ENCODE measurements at regions not wholly inside any gene's neighbourhood (a gene's known extent, or its start where the extent isn't known, plus 50 kb on each side); places are given as distances from the start of the nearest gene placed in this dataset.
A peak's percentile ranks its signal among the peaks of the same experiment; 100 is the strongest.

- no peak overlapping the region for H2BK5ac ChIP-seq (ENCODE audit: low read depth, low read length)
- WGBS, 2 experiments (ENCODE audit: extremely low coverage in 1 of 2, insufficient coverage in 1 of 2, insufficient read length in 1 of 2, insufficient replicate concordance in 2 of 2, low coverage in 1 of 2, low lambda C conversion rate in 2 of 2, missing lambda C conversion rate in 1 of 2): 71% methylated on average over 7 of the region's 19 CpGs; no CpG with 5 or more reads in 1 of the 2 experiments
- H3K4me1 ChIP-seq (replicated peaks in 1 of 4; ENCODE audit: control insufficient read depth in 3 of 4, insufficient read depth in 4 of 4, low read length in 3 of 4): no peaks in the 10 kb centered on the region
- H4K5ac ChIP-seq (ENCODE audit: insufficient read length, low read depth, low read length): no peak overlapping the region
- no peak overlapping the region for H3K14ac ChIP-seq (ENCODE audit: insufficient read length)
- H3K9me3 ChIP-seq (ENCODE audit: insufficient read depth in 2 of 2, low read depth in 1 of 2, low read length in 1 of 2): peaks cover 15 to 43% of the 10 kb centered on the region in 2 experiments
- ChIA-PET POLR2A (ENCODE audit: partially characterized antibody) (no interaction called here), CTCF (ENCODE audit: partially characterized antibody) (no interaction called here)
- no peaks in the 10 kb centered on the region for H3K23me2 ChIP-seq (ENCODE audit: low read depth, low read length)
- H3K79me2 ChIP-seq (ENCODE audit: control insufficient read depth in 1 of 2, insufficient read depth in 2 of 2, low read length in 2 of 2): no peaks in the 10 kb centered on the region
- DNase-seq (ENCODE audit: low read depth in 1 of 2, low spot score in 2 of 2): no peak
- H3K9ac ChIP-seq (replicated peaks in 1 of 4; ENCODE audit: extremely low read depth in 1 of 4, low read depth in 3 of 4, low read length in 3 of 4): no peak overlapping the region
- no peak overlapping the region for H2AK5ac ChIP-seq (ENCODE audit: low read depth, low read length)
- no peak overlapping the region for H3K23ac ChIP-seq (ENCODE audit: insufficient read length)
- H4K20me1 ChIP-seq (replicated peaks in 1 of 2; ENCODE audit: control insufficient read depth in 1 of 2, insufficient read depth in 2 of 2, low read length in 2 of 2): no peaks in the 10 kb centered on the region
- no peak overlapping the region for H3K18ac ChIP-seq (ENCODE audit: extremely low read depth, low read length)
- H3K4me2 ChIP-seq (ENCODE audit: insufficient read depth in 1 of 2, low read depth in 2 of 2, low read length in 2 of 2): no peak overlapping the region
- H2BK120ac ChIP-seq (replicated peaks; ENCODE audit: low read depth, low read length): no peak overlapping the region
- no peak overlapping the region for H2BK20ac ChIP-seq (ENCODE audit: low read length)
- H2BK12ac ChIP-seq (ENCODE audit: low read depth, low read length): no peak overlapping the region
- no peak for FAIRE-seq
- no peak overlapping the region for H3K4me3 ChIP-seq (ENCODE audit: extremely low read depth in 1 of 4, insufficient read depth in 2 of 4, low read depth in 3 of 4, low read length in 4 of 4)
- no peak overlapping the region for H2AFZ ChIP-seq (ENCODE audit: low read length)
- no peaks in the 10 kb centered on the region for H3K36me3 ChIP-seq (ENCODE audit: control insufficient read depth in 2 of 4, insufficient read depth in 4 of 4, low read length in 3 of 4)
- H3K4ac ChIP-seq (replicated peaks; ENCODE audit: insufficient read length, low read depth, low read length): no peak overlapping the region
- no peak for TF ChIP-seq ATF3 (IDR thresholded peaks at IDR 0.05; ENCODE audit: insufficient read depth, low read depth, low read length)
- TF ChIP-seq CTCF (IDR thresholded peaks at IDR 0.05; ENCODE audit: control extremely low read depth in 1 of 3, insufficient read depth in 1 of 3, low read depth in 1 of 3, low read length in 3 of 3): peak in 1 of 3 experiments; percentile 6; a peak in 2 of 4 replicates
- no peak overlapping the region for H3K56ac ChIP-seq (replicated peaks; ENCODE audit: insufficient read length, low read depth, low read length)
- H3K27me3 ChIP-seq (replicated peaks in 1 of 4; ENCODE audit: control insufficient read depth in 3 of 4, extremely low read depth in 1 of 4, insufficient read depth in 3 of 4, low read length in 3 of 4): no peaks in the 10 kb centered on the region
- H2BK15ac ChIP-seq (ENCODE audit: low read length): no peak overlapping the region
- H3K79me1 ChIP-seq (ENCODE audit: low read depth, low read length): no peaks in the 10 kb centered on the region
- H4K8ac ChIP-seq (ENCODE audit: extremely low read depth, insufficient read depth, low read length): no peak overlapping the region
- H4K91ac ChIP-seq (replicated peaks; ENCODE audit: insufficient read length, low read length): no peak overlapping the region
- no peak overlapping the region for H3K27ac ChIP-seq (ENCODE audit: low read depth, low read length)
Observed at GRCh38 chr14:106694638-106695393, 1168.4 kb downstream of the TMEM121 start.

All from H1 (cell line).